Midbrain (tissue), 1 donor: ENCODE measurements at regions not wholly inside any gene's neighbourhood (a gene's known extent, or its start where the extent isn't known, plus 50 kb on each side); places are given as distances from the start of the nearest gene placed in this dataset.

Experiments
- DNase-seq: peaks from one replicate; lab custom pipeline; 2025; lab: John Stamatoyannopoulos, UW

GRCh38 chr5:133905424-133905823 lies 63.0 kb downstream of the C5orf15 start:
- DNase-seq, result no peak

DNA sequence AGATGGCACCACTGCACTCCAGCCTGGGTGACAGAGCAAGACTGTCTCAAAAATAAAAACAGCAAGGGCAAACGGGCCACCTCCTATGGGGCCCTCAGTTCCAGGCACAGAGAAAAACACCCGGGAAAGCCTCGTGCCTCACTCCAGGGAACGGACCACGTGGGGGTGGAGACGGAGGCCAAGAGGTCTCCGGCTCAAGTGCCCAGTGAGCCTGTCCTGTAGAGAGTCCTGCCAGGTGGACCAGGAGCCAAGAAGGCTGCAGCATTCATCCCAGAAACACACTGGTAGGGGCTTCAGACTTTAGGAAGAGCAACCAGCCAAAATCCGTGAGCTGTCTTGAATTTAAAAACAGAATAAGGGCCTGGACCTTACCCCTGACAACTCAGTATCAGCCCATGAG lies 63.8 kb downstream of the C5orf15 start:
- DNase-seq, result peak; percentile 25

GRCh38 chr5:133902511-133903118 lies 65.8 kb downstream of the C5orf15 start:
- no peak for DNase-seq

- DNase-seq, result no peak
Observed at GRCh38 chr5:133900534-133901270, 67.7 kb downstream of the C5orf15 start.

DNA sequence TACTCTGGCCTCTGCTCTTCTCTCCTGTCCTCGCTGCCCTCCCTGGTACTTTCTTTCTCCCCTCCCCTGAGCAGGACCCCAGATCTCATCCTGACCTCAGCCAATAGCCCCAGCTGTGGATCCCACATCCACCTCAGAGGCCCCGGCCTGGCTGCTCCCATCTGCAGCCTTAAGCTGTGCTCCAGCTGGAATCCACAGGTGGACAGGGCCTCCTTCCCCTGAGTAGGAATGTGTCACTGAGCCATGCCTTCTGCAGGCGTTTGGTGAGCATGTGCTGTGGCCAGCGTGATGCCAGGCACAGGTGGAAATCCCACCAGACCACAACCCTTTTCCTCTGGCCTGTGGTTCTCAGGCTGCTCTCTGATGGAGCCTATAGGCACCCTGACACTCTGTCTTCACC lies 68.9 kb downstream of the C5orf15 start:
- no peak for DNase-seq

DNA sequence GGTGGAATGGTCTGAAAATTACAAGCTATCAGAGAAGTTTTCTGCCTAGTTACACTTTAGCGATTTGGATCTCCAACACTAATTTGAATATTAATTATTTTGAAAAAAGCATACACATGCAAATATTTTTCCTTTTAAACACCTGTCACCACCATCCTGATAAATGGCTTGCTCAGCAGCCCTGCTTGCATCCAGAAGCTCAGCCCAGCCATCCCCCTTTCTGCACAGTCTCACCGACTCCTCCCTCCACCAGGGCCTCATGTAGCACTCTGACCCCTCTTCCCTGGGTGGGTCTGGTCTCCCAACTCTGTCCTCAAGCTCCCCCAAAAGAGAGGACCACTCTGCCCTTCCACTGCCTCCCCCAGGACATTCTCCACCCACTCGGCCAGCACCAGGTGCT lies 70.0 kb downstream of the C5orf15 start:
- DNase-seq, result no peak

DNA sequence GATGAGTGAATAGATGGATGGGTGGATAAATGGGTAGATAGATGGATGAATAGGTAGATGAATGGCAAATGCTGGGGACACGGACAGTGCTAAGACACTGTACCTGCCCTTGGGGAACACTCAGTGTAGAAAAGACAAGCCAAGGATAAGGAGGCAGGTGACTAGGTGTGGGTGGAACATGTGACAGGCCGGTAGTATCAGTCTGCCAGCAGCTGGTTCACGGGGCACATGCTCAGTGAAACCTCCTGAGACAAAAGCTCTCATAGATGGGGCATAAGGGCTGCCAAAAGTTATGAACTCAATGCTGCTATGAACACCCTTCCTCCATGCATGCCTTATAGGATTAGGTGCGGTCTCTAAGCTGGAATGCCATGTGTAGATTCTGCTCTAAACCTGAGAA lies 71.0 kb downstream of the C5orf15 start:
- DNase-seq, result no peak

DNA sequence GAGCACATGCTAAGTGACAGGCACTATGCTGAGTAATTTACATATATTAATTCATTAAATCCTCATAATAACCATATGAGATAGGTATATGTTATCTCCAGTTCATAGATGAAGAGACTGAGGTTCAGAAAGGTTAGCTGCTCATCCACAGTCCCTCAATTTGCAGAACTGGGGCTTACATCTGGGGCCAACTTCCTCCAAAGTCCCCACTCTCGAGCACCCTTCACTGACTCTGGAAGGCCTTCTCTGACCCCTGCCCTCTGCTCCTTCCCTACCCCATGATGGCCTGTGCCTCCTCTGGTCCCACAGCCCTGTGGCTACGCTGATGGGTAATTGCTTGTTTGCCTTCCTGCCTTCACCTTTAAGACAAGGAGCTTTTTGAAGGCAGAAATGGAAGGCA lies 71.6 kb downstream of the C5orf15 start:
- no peak for DNase-seq

DNA sequence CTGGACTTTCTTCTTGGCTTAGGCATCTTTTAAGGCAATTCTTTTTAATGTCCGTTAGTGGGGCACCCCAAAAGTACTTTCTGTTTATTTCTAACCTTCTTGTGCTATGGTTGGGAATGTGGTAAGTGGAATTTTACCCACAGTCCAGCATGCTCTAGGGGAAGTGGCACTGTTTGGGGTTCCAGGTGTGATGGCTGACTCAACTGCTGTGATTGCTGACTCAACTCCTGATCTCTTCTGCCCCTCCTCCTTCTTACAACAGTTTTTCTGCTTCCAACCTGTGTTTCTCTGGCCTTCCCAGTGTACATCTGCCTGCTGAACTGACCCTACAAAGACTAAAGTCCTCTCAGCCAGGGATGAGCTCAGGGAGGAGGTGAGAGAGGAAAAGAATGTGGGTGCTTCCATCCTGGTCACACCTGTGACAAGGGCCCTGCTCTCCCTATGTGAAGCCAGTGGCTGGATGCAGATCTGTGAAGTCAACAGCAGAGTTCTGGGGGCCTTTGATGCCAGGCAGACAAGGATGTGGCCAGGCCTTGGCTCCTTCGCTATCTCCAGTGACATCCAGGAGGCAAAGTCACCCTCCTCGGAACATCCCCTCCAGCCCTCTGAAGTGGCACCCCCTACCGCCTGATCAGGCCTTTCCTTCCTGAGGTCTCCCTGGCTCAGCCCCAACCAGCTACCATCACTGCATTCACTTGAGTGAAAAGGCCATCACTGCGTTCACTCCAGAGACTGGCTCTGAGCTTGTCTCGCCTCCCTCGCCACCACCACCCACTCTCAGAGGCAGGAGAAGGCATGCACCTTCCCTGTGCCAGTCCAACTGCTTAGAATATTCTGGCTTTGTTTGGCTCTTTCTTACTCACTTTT lies 72.2 kb downstream of the C5orf15 start:
- no peak for DNase-seq

- DNase-seq, result no peak
Observed at GRCh38 chr5:133894143-133894542, 74.3 kb downstream of the C5orf15 start.

DNA sequence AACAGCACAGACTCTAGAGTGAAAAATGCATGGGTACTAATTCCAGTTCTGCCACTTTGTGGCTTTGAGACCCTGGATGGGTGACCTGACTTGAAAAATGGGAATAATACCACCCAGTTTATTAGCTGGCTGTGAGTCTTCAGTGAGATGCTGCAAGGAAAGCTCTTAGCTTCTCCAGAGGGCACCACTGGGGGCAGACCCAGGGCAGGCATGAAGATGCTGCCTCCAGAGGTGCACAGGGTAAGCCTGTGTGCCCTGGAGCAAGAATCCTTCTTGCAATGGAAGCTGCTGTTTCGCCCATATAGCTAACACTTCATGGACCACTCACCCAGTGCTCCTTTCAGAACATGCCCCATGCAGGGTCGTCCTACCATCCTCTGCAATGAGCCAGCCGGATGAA lies 75.7 kb downstream of the C5orf15 start:
- no peak for DNase-seq

GRCh38 chr5:133892306-133892705 lies 76.1 kb downstream of the C5orf15 start:
- DNase-seq, result no peak

- DNase-seq, result no peak
Observed at GRCh38 chr5:133891390-133891789, 77.0 kb downstream of the C5orf15 start.

DNA sequence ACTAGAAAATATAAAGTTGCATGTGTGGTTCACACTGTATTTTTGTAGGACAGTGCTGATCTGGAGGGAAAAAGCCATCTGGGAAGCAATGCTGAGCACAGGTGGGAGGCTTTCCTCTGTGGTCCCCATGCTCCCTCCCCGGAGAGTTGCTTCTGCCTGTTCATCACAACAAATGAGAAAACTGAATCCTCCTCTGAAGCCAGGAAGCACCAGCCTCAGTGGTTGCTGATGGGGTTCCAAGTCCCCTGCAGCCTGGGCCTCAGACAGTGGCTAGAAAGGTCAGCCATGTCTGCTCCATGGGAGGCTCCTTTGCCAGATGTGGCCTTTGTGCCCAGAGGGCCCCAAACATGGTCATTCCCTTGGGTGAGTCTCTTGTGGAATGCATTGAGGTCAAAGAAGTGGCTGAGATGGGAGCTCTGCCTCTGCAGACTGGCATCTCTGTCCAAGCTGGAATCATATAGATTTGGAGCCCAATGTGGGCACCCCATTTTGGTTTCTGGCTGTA lies 77.6 kb downstream of the C5orf15 start:
- DNase-seq, result no peak

- no peak for DNase-seq
Observed at GRCh38 chr5:133890314-133890713, 78.1 kb downstream of the C5orf15 start.

GRCh38 chr5:133889271-133889905 lies 79.0 kb downstream of the C5orf15 start:
- DNase-seq, result no peak

DNA sequence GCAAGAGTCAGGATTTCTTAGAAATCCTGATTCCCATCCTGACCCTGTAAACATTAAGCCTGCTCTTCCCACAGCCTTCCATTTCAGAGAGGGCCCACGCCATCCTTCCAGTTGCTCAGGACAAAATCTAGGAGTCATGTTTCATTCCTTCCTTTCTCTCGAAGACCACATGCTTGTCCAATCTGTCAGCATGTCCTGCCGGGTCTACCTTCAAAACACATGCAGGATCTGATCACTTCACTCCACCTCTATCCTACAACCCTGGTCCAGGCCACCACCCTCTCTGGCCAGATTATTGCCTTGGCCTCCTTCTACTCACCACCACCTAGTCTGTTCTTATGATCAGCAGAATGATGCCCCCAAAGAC lies 79.8 kb downstream of the C5orf15 start:
- DNase-seq, result no peak

DNA sequence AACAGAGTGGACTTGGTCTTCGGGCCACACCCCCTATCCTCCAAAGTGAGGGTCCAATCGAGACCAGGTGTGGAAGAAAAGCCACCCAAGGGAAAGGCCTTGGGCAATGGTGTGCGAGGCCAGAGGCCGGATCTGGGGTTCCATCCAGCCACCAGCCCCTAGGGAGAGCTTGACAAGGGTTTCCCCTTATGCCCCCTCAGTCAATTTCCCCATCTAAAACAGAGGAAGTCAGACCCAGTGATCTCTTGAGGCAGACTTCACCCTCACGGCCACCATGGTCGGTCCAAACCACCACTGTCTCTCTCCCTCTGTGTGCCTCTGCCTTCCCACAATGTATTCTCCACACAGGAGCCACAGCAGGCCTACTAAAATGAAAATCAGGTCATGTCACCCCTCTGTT lies 82.9 kb downstream of the C5orf15 start:
- DNase-seq, result no peak

DNA sequence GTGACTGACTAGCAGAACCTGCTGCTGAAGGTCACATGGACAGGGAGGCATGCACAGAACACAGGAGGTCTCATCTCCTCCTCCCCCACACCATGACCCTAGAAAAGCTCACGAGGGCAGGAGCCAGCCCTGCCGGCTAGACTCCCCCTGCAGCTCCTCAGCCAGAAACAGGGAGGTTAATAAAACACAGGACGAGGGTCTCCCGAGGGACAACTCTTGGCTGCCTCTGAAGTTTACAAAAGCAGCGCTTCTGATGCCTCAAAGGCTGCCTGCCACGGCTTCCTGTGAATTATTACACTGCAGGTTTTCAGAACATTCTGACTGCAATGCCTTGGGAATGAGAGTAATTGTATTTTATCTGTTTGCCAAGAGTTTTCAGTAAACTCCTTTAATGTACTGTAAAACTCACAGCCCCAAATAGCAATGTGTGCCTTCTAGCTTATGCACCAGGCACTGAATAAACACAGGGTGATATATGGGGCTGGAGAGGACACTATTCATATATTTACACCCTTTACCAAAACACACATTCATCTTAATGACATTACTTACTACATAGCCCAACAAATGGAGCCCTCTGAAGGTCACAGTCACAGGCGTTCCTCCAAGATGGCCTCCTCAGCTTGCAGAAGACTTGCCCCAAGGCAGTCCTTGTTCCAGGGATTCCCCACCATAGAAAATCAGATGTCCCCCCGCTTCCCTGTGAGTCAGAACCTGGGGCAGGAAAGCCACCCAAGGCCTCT lies 83.7 kb downstream of the C5orf15 start:
- DNase-seq, result no peak

DNA sequence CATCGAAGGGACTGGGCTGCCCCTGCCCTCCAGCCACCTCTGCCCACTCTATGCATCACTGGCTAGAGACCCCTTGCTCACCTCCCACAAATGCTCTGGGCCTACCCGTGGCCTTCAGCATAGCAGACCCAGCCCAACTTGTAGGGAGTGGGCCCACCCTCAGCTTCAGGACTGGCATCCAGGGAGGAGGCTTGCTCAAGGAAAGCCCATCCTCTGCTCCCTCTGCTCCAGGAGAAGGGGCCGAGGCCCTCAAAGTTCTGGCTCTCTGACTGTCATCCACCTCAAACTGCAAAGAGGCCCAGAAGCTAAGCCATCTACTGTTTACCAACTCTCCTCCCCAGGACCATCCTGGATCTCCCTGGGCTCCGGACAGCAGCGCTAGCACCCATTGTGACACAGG lies 84.5 kb downstream of the C5orf15 start:
- no peak for DNase-seq

DNA sequence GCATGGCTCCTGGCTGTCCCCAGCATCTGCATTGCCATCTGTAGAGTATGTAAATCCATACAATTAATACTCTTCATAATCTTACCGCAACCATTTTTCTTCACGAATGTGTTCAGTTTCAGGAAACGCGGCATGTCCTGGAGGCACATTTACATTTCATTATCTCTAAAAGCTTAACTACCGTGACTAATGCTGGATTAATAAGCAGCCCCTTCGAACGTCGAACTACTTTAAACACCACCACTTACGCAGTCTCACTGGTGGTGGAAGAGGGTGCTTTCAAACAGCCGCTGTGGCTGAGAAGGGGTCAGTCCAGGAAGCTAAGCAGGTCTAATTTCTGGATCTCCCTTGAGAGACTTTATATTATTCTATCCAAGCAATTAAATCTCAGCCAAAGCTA lies 85.6 kb downstream of the C5orf15 start:
- no peak for DNase-seq

GRCh38 chr5:133882389-133882695 lies 86.1 kb downstream of the C5orf15 start:
- no peak for DNase-seq
